ENCODE measurements at regions not wholly inside any gene's neighbourhood (a gene's known extent, or its start where the extent isn't known, plus 50 kb on each side); places are given as distances from the start of the nearest gene placed in this dataset.

DNA sequence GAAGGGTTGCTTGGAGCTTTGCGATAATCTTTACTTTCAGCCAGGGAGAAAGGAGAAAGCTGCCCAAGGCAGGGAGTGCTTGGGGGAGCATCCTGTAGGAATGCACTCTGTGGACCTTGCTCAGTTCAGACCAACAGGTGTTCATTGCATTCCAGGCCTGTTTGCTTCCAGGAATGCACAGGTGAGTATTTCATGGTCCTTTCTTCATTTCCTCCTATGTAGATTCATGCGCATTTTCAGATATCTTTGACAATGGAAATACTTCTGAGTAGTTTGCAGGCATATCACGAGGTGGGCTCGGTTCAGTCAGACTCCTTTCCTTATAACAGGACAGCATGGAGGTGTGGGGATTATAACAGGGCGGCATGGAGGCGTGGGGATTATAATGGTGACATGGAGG is 254.8 kb downstream of the FGF9 start:
- TF ChIP-seq, protein P1, sequence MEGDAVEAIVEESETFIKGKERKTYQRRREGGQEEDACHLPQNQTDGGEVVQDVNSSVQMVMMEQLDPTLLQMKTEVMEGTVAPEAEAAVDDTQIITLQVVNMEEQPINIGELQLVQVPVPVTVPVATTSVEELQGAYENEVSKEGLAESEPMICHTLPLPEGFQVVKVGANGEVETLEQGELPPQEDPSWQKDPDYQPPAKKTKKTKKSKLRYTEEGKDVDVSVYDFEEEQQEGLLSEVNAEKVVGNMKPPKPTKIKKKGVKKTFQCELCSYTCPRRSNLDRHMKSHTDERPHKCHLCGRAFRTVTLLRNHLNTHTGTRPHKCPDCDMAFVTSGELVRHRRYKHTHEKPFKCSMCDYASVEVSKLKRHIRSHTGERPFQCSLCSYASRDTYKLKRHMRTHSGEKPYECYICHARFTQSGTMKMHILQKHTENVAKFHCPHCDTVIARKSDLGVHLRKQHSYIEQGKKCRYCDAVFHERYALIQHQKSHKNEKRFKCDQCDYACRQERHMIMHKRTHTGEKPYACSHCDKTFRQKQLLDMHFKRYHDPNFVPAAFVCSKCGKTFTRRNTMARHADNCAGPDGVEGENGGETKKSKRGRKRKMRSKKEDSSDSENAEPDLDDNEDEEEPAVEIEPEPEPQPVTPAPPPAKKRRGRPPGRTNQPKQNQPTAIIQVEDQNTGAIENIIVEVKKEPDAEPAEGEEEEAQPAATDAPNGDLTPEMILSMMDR (conservative IDR thresholded peaks at IDR 0.05 in 1 of 2, IDR thresholded peaks at IDR 0.05 in 1 of 2; ENCODE audit: extremely low read depth in 1 of 2, insufficient read depth in 1 of 2, low read depth in 1 of 2, low read length in 2 of 2), result no peak
- no peak for TF ChIP-seq EZH2 (IDR thresholded peaks at IDR 0.05; ENCODE audit: borderline replicate concordance, low read length)

Measured in mammary epithelial cell (primary cell).